ENCODE measurements at regions not wholly inside any gene's neighbourhood (a gene's known extent, or its start where the extent isn't known, plus 50 kb on each side); places are given as distances from the start of the nearest gene placed in this dataset.

GRCh38 chr13:39952249-39953233, 297.1 kb downstream of the COG6 start:
- H3K27me3 ChIP-seq (replicated peaks; ENCODE audit: control insufficient read depth, insufficient read depth, low read length) = no peaks in the 10 kb centered on the region
- no peak overlapping the region for H3K4me3 ChIP-seq (ENCODE audit: low read depth, low read length)
- no peaks in the 10 kb centered on the region for H3K4me1 Mint-ChIP-seq (ENCODE audit: low read depth, unreplicated experiment)
- H3K4me1 ChIP-seq = no peaks in the 10 kb centered on the region
- intact Hi-C loops (cut with micrococcal nuclease; ENCODE audit: unreplicated experiment) = no loop called here
- H3K27ac Mint-ChIP-seq (ENCODE audit: unreplicated experiment) = no peak overlapping the region
- no peaks in the 10 kb centered on the region for H3K36me3 ChIP-seq (ENCODE audit: control insufficient read depth, insufficient read depth, low read length)
- ChIA-PET POLR2A (no interaction called here), CTCF (interaction anchor here (2.8 kb wide), 1 partner anchor 10 kb away, joined by 7 read pairs; no protein-coding TSS in a partner anchor)
- H3K4me3 Mint-ChIP-seq (ENCODE audit: unreplicated experiment) = no peak overlapping the region
- H3K27me3 Mint-ChIP-seq (ENCODE audit: insufficient read depth, unreplicated experiment) = peaks cover 13% of the 10 kb centered on the region
- no TSS peak for BruUV-seq (replicated peaks)
- H3K9me3 Mint-ChIP-seq (ENCODE audit: unreplicated experiment) = no peaks in the 10 kb centered on the region
- no peak for DNase-seq
- peaks cover 5% of the 10 kb centered on the region for H3K36me3 Mint-ChIP-seq (ENCODE audit: insufficient read depth, unreplicated experiment)
- TF ChIP-seq, protein P1, sequence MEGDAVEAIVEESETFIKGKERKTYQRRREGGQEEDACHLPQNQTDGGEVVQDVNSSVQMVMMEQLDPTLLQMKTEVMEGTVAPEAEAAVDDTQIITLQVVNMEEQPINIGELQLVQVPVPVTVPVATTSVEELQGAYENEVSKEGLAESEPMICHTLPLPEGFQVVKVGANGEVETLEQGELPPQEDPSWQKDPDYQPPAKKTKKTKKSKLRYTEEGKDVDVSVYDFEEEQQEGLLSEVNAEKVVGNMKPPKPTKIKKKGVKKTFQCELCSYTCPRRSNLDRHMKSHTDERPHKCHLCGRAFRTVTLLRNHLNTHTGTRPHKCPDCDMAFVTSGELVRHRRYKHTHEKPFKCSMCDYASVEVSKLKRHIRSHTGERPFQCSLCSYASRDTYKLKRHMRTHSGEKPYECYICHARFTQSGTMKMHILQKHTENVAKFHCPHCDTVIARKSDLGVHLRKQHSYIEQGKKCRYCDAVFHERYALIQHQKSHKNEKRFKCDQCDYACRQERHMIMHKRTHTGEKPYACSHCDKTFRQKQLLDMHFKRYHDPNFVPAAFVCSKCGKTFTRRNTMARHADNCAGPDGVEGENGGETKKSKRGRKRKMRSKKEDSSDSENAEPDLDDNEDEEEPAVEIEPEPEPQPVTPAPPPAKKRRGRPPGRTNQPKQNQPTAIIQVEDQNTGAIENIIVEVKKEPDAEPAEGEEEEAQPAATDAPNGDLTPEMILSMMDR (IDR thresholded peaks at IDR 0.05; ENCODE audit: insufficient read depth in 1 of 2, low read depth in 1 of 2, low read length in 1 of 2, severe bottlenecking in 1 of 2, unreplicated experiment in 1 of 2) = no peak
- H3K9me3 ChIP-seq = no peaks in the 10 kb centered on the region

GRCh38 chr13:39954476-39954875, 299.0 kb downstream of the COG6 start:
- no peaks in the 10 kb centered on the region for H3K4me1 ChIP-seq
- Mint-ChIP-seq H3K9me3 (ENCODE audit: unreplicated experiment) (no peaks in the 10 kb centered on the region), H3K27me3 (ENCODE audit: insufficient read depth, unreplicated experiment) (no peaks in the 10 kb centered on the region), H3K36me3 (ENCODE audit: insufficient read depth, unreplicated experiment) (no peaks in the 10 kb centered on the region), H3K4me3 (ENCODE audit: unreplicated experiment) (no peak overlapping the region), H3K27ac (ENCODE audit: unreplicated experiment) (no peak overlapping the region), H3K4me1 (ENCODE audit: low read depth, unreplicated experiment) (no peaks in the 10 kb centered on the region)
- H3K9me3 ChIP-seq = no peaks in the 10 kb centered on the region
- BruUV-seq (replicated peaks) = no TSS peak
- no peaks in the 10 kb centered on the region for H3K36me3 ChIP-seq (ENCODE audit: control insufficient read depth, insufficient read depth, low read length)
- intact Hi-C loops (cut with micrococcal nuclease; ENCODE audit: unreplicated experiment) = no loop called here
- no peak overlapping the region for H3K4me3 ChIP-seq (ENCODE audit: low read depth, low read length)
- H3K27me3 ChIP-seq (replicated peaks; ENCODE audit: control insufficient read depth, insufficient read depth, low read length) = no peaks in the 10 kb centered on the region
- CTCF ChIA-PET = no interaction called here
- TF ChIP-seq, protein P1 (IDR thresholded peaks at IDR 0.05; ENCODE audit: insufficient read depth in 1 of 2, low read depth in 1 of 2, low read length in 1 of 2, severe bottlenecking in 1 of 2, unreplicated experiment in 1 of 2) = no peak
- POLR2A ChIA-PET = interaction anchor here (0.5 kb wide), 1 partner anchor 178 kb away, joined by 4 read pairs; no protein-coding TSS in a partner anchor
- no peak for DNase-seq

- Histone ChIP-seq H3K4me3 (ENCODE audit: low read depth, low read length) (no peak overlapping the region), H3K27me3 (replicated peaks; ENCODE audit: control insufficient read depth, insufficient read depth, low read length) (no peaks in the 10 kb centered on the region), H3K9me3 (no peaks in the 10 kb centered on the region), H3K36me3 (ENCODE audit: control insufficient read depth, insufficient read depth, low read length) (no peaks in the 10 kb centered on the region), H3K4me1 (peaks cover 3% of the 10 kb centered on the region)
- no TSS peak for BruUV-seq (replicated peaks)
- no peaks in the 10 kb centered on the region for H3K9me3 Mint-ChIP-seq (ENCODE audit: unreplicated experiment)
- no peak for DNase-seq
- H3K27me3 Mint-ChIP-seq (ENCODE audit: insufficient read depth, unreplicated experiment) = no peaks in the 10 kb centered on the region
- CTCF ChIA-PET = interaction anchor here (0.6 kb wide), 1 partner anchor 11 kb away, joined by 3 read pairs; no protein-coding TSS in a partner anchor
- no peaks in the 10 kb centered on the region for H3K4me1 Mint-ChIP-seq (ENCODE audit: low read depth, unreplicated experiment)
- no peak overlapping the region for H3K4me3 Mint-ChIP-seq (ENCODE audit: unreplicated experiment)
- H3K27ac Mint-ChIP-seq (ENCODE audit: unreplicated experiment) = no peak overlapping the region
- H3K36me3 Mint-ChIP-seq (ENCODE audit: insufficient read depth, unreplicated experiment) = no peaks in the 10 kb centered on the region
- intact Hi-C loops (cut with micrococcal nuclease; ENCODE audit: unreplicated experiment) = no loop called here
- TF ChIP-seq, protein P1 (IDR thresholded peaks at IDR 0.05; ENCODE audit: insufficient read depth in 1 of 2, low read depth in 1 of 2, low read length in 1 of 2, severe bottlenecking in 1 of 2, unreplicated experiment in 1 of 2) = no peak
- POLR2A ChIA-PET = no interaction called here
Observed at GRCh38 chr13:39955560-39955959, 300.1 kb downstream of the COG6 start.

Measured in Caco-2 (cell line).